NCI-H226 (cell line): ENCODE measurements at regions not wholly inside any gene's neighbourhood (a gene's known extent, or its start where the extent isn't known, plus 50 kb on each side); places are given as distances from the start of the nearest gene placed in this dataset.

Experiments
- DNase-seq: peaks from one replicate; pipeline ENCODE4 v3.0.0-alpha.2; 2015

GRCh38 chr1:76764638-76765454 lies 102.4 kb upstream of the ST6GALNAC5 start:
- no peak for DNase-seq

DNA sequence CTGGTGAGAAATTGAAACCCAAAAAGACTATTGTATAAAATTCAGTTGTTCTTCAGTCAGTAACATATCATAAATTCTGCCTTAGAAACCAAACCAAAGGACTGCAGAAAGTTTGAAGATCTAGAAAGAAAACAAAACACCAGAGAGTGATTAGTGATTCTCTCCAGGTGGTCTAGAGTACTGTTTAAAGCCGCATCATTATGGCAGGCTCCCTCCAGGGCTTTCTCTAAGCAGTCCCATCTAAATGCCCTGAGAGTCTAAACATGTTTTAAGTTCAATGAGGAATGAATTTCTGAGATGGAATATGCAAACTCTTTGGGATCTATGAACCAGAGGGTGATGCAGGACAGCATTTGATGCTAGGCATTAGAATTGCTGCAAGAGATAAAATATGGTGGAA lies 100.9 kb upstream of the ST6GALNAC5 start:
- no peak for DNase-seq

DNA sequence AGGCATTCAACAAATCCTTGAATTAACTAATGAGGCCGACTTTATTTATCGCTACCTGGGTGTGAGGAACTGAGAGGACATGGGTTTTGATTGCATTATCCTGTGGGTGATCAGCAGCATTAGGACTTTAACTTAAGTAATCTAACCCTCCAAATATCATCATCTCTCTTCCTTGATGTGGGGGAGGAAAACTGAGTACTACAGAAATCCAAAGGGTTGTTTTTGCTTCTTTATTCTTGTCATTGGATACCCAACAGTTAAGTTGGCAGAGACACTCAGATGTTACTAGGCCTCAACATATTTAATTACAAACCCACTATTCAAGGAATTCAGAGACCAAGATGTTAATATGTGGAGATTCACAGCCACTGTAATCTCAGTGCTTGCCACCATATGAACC lies 97.4 kb upstream of the ST6GALNAC5 start:
- no peak for DNase-seq

- DNase-seq: no peak
These were observed 96.3 kb upstream of the ST6GALNAC5 start for GRCh38 chr1:76770979-76771378.

DNA sequence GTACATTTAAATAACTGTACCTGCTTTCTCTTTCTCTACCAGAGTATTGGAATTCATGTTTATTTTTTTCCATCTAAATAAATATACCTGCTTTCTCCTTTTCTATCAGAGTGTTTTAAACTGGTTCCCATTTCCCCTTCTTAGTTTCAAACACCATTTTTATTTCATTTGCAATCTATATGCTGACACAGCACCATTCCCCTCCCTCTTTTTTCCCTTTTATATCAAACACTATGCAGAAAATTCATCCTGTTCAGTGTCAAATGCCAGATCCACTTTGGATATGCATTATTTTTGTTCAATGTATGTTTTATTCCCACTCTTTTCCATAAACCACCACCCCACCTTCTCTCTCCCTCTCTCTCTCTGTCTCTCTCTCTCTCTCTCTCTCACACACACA lies 85.8 kb upstream of the ST6GALNAC5 start:
- DNase-seq: no peak

DNA sequence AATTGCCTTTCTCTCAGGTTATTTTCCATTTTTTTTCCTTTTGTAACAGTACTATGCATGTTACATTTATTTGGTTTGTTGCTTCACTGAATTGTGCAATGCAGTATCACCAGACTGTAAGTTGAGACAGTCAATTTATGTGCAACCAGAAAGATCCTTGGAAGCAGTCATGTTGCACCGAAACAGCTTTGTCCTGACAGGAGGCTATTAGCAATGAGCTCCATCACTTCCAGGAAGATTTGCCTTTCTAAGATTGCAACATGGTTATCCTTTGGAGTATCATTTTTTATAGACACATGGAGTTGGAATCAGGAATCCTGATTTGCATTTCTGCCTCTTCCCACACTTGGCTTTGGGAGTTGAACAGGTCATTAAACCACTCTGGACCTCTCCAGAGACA lies 84.5 kb upstream of the ST6GALNAC5 start:
- DNase-seq: no peak

GRCh38 chr1:76784502-76784901 lies 82.8 kb upstream of the ST6GALNAC5 start:
- DNase-seq: no peak

GRCh38 chr1:76786222-76786621 lies 81.1 kb upstream of the ST6GALNAC5 start:
- DNase-seq: no peak

DNA sequence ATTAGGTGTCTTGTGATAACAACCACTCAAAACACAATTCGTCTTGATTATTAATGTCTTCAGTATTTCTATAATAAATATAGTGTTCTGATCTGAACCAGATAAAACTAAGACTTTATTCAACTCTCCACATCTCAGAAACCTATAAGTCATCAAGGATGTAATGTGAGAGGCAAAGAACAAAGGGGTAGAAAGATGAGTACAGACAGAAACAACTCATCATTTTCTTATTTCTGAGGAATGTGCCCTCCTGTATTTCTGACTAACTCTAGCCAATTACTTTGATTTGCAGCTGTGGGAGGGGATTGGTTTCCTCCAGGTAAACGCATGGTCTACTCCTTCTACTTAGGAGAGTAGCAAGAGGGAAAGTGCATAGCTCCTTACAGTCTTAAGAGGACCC lies 73.7 kb upstream of the ST6GALNAC5 start:
- DNase-seq: no peak

GRCh38 chr1:76799700-76800099 lies 67.6 kb upstream of the ST6GALNAC5 start:
- DNase-seq: no peak

GRCh38 chr1:76802094-76802493 lies 65.2 kb upstream of the ST6GALNAC5 start:
- no peak for DNase-seq

GRCh38 chr1:76807543-76808260 lies 59.6 kb upstream of the ST6GALNAC5 start:
- DNase-seq: no peak
